ENCODE measurements at regions not wholly inside any gene's neighbourhood (a gene's known extent, or its start where the extent isn't known, plus 50 kb on each side); places are given as distances from the start of the nearest gene placed in this dataset.

DNA sequence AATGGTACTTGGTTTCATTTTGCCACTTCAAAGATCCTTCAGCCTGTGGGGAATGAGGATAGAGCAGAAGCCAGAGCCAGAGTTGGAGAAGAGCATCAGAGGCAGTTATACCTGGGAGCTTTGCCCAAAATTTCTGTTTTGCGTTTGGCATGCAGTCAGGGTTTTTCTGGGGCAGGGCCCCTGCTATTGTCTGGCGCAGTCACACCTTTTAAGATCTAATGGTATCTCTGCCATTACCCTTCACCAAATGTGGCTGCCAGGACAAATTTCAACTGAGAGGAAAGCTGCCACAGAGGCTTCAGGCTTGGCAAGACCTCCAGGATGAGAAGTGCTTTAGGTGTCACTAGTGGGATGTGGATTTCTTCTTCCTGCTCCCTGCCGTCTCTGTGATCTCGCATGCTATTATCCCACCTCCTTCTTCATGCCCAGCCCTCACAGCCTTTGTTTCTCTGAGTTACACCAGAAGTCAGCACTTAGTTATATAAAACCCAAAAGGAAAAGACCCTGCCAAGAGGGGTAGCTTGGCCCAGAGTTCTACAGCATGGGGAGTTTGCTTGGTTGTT is 357.0 kb downstream of the TLE4 start:
- no peak for DNase-seq (ENCODE audit: low read depth in 1 of 2, low spot score in 1 of 2)

DNA sequence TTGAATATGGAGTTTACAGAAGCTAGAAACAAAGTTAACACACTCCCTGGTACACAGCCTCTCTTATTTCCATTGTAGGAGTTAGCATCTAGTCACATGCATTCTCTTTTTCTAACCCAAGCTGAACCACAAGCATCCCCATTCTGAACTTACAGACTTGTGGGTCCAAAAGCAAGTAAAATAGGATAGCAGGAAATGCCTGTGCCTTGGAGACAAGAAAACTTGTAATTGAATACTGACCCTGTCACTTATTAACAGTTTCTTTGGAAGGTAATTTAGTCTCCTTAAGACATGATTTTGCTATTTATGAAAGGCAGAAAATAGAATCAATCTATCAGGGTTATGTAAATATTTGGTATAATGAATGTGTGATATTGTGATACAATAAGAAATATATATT is 353.6 kb downstream of the TLE4 start:
- DNase-seq (ENCODE audit: low read depth in 1 of 2, low spot score in 1 of 2): no peak

DNA sequence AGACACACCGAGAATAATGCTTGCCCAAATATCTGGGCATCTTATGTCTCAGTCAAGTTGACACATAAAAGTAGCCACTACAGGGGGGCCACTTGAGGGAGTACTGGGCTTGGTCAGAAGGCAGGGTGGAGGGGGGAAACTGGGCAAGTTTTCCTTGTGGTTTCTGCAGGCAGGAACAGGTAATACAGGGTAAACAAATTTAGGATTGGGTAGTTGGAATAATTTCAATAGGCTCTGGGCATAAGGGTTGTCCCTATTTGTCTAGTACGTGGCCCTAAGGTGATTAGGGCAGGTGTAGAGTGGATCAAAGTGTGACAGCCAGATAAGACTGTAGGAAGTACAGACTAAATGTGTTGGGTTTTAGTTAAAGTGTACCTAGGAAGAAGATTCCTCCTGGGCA is 353.1 kb downstream of the TLE4 start:
- DNase-seq (ENCODE audit: low read depth in 1 of 2, low spot score in 1 of 2): no peak

DNA sequence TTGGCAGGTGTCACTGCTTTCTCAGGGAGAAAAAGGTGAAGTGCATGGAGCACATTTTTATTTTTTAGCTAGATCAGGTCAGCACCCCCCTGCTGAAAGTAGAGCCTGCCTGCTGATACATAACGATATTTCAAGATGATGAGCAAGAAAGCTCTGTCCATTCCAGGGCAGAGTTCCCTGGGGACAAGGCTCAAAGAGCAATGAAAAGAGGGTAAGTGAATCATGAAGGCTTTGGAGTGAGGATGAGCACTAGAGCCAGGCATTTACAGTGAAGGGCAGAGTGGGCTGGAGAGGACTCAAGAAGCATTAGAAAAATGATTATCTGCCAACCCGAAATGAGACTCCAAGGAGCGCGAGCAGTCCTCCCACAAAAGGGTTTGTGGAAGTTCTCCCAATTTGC is 345.7 kb downstream of the TLE4 start:
- no peak for DNase-seq (ENCODE audit: low read depth in 1 of 2, low spot score in 1 of 2)

DNA sequence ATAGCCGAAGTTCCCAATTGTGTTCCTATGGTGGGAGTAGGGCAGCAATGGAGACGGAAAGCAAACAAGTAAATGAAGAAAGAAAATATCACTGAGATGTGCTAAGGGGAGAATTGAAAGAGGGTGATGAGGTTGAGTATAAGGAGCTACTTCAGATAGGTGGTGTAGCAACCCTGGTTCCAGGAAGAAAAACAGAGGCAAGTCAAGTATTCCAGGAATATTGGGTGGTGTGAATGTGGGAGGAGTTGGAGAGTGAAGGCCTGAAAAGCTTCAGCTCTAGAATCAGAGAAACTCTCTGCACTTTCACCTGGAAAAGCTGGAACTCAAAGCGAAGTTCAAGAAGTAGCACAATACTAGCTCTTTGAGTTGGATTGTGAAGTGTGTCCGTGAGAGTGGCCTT is 342.1 kb downstream of the TLE4 start:
- DNase-seq (ENCODE audit: low read depth in 1 of 2, low spot score in 1 of 2): no peak

DNA sequence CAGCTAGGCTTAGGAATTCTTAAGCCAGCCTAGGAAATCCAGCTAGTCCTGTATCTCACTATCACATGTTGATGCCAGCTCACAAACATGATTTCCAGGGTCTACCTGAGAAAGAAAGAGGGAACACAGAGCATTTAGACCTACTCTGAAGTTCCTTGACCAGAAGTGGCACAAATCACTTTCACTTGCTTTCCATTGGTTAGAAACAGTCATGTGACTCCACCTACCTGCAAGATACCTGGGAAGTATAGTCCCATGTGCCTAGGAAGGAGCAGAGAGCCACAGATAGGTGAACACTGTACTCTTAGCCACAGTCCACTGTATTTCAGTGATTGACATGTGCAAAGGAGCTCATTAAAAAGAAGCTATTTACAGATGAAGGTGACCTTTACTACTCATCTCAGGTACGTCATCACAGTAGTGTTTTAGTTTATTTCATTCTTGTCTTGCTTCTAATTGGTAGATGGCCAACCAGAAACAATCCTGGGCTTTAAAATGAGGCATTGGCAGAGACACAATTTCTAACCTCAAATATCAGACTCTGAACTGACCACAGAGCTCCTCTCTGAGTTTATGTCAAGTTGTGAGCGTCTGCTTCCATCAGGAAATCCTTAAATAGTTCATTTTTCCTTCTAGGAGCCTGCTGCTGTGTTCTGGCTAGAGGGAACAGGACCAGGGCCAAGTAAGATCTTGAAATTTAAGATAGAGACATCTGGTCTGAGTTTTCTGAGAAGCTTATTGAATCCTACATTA is 340.7 kb downstream of the TLE4 start:
- no peak for DNase-seq (ENCODE audit: low read depth in 1 of 2, low spot score in 1 of 2)

DNA sequence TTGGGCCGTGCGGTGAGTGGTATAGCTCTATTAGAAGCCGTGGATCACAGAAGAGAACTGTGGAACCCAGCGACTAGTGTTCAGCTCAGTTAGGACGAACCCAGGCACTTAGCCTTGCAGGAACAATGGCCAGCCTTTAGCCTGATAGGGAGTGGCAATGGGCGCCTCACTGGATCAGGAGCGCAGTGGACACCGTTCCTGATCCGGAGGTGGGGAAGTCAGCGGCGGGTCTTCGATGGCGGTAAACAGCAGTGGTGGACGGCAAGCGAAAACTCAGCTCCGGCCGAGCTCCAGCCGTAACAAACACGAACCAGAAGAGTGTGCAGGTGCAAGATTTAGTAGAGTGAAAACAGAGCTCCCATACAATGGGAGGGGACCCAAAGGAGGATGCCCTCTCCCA is 340.0 kb downstream of the TLE4 start:
- DNase-seq (ENCODE audit: low read depth in 1 of 2, low spot score in 1 of 2): no peak

DNA sequence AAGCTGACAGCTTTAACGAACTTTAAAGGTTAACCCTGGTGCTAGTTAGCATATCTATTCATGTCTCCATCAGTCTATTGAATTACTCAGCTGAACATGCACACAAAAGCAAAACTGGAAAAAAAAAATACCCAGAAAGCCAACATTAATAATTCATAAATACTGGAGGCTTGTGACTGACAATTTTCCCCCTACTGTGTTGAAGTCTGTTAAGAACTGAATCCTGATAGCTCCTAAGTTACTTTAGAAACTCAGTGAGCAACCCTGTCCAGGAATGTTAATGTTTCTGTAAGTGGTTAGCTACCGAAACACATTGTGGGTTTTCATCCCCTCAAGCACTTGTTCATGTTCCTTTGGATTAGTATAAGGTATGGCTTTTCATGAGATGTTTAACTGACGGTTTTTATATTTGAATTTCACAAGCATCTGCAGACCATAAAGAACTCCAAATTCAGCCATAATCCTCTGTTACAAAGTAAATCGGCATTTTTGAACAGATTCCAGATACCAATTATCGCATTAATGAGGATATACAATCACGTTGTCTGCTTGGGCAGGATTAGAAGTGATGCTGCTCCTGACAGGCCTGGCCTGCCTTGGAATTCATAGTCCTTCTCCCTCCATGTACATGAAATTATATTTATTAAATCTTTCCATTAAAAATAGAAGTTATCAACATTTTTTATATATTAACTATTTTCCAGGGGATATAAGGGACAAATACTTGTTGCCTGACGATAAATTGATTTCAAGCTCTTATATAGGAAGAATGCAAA is 331.2 kb downstream of the TLE4 start:
- DNase-seq (ENCODE audit: low read depth in 1 of 2, low spot score in 1 of 2): no peak

DNA sequence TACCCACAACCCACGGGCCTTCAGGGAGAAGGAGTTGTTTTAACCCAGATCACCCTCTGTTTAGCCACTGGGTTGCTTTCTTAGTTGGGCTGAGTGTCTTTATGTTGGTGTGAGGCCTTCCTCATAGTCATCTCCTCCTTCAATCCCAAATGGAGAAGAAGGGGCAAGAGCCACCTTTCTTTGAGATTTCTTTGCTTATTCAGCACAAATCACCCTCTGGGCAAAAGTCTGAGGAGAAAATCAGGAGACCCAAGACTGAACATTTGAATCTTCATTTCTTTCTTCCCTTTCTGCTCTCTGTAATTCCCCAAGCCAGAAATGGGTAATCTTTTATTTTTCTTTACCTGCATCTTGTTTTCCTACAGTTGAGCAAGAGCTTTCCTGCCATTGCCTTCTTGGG is 329.0 kb downstream of the TLE4 start:
- DNase-seq (ENCODE audit: low read depth in 1 of 2, low spot score in 1 of 2): no peak

DNA sequence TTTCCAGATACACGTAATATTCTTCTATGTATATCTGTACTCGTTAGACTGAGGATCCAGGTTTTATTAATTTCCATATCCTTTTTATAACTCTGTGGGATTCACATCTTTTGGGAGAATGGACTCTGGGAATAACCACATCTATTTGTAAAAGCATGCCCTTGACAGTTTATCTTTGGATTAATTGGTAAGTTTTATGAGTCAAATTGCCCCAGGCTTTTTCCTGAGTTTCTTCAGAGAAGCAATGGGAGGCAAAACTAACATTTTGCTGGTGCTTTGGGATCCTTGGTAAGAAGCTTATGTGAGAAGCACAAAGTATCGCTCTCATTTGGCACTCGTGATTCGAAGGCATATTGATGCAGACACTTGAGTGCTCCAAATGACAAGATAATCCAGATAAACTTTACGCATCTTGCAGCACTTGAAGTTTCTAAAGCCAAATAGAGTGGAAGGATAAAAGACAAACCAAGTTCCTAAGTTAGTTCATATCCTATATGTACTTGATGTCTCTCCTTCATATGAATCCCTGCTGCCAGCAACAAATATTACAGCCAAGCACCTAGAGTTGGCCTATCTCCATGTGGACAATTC is 324.7 kb downstream of the TLE4 start:
- no peak for DNase-seq (ENCODE audit: low read depth in 1 of 2, low spot score in 1 of 2)

DNA sequence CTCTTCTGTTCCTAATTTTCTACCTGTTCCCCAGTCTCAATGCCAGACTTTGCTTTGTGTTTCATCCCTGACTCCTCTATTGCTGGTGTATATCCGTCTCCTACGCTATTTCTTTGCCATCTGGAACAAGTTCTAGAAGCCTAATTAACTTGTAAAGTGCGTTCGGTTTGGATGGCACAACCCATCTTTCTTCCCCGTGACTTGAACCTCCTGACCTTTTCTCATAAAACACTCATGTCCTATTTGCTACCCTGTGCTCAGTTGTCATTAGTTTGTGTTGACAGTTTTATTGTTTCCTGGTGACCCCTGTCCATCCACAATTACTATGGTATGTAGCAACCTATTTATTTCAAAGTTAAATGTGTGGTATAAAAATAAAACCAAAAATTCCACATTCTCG is 323.5 kb downstream of the TLE4 start:
- DNase-seq (ENCODE audit: low read depth in 1 of 2, low spot score in 1 of 2): no peak

DNA sequence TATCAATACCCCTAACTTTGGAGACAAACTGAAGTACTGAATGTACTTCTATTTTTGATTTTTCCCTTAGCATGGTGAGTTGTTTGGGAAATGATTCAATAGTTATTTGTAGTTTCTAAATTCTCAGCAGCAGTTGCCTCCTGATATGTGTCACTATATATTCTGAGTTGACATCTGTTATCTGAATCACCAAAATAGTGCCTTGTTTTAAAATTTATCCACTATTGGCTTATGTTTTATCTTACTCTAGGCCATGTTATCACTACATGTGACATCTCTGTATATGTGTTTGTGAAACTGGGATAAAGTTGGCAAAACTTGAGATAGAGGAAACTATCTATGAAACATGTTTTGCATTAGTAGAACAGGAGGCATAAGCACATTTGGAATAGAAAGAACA is 317.6 kb downstream of the TLE4 start:
- no peak for DNase-seq (ENCODE audit: low read depth in 1 of 2, low spot score in 1 of 2)

DNA sequence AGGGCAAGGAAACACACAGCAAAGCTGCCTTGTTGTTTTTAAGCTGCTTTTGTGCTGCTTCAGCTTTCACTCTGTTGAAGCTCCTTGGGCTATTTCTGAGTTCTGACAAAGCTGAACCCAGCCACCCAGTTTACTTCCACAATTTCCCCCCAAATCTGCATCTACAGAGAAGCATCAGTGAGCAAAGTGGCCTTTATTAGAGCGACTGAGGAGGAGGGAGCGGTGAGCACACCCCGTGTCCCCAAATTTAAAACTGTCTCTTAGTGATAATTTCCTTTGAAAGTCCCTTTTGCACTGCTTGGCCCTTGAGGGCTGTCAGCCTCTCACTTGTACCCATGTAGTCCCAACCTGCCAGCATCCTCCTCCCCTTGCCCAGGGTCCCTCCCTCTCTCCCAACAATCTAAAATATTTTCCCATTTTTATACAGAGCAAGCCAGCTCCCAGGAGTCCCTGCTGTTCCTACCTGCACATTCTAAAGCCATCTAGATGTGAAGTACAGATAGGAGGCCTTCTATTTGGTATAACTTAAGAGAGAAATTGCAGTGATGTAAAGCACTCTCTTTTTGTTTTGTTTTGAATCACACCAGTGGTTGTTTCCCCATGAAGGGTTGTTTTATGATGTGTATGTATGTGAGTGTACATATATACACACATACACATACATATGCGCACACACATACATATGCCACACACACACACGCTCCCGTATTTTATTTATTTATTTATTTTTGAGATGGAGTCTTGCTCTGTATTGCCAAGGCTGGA is 313.5 kb downstream of the TLE4 start:
- DNase-seq (ENCODE audit: low read depth in 1 of 2, low spot score in 1 of 2): no peak

DNA sequence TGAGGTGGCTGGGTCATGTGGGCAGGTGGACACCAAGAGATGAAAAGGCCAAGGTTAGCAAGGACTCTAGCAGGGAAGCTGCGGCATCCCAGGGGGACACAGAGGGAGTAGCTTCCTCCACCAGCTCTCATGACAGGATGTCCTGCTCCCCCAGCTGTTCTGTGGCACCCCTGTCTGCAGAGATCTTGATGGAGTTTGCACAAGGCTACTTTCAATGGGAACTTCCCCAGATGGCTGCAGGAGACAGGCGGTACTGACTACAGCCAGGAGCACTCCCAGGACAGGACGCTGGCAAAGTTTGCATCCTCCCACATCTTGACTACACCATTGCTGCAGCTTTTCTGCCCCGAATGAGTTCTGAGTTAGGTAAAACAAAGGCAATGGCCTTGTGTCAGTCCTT is 312.8 kb downstream of the TLE4 start:
- no peak for DNase-seq (ENCODE audit: low read depth in 1 of 2, low spot score in 1 of 2)

DNA sequence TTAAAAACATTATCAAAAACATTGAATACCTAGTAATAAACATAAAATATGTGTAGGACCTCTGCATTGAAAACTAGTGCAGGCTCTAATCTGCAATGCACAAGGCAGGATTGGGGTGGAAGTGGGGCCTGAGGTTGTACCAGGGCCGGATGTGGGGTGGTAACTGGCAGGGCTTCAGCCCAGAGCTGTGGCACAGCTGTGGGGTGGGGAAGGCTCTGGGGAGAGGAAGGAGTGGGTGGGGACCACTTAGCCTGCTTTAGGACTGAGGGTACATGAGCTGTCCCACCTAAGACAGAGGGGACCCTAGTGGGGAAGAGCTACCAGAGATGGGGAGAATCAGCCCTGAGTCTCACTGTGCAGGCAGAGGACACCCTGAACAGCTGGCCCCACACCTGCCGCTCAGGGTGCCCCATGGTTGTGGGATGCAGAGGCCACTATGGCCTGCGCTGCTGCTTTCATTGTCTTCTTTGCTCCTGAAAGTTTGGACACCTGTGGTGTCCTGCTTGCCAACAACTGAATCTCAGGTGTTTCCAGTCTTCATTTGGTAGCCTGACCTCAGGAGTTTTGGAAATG is 311.4 kb downstream of the TLE4 start:
- no peak for DNase-seq (ENCODE audit: low read depth in 1 of 2, low spot score in 1 of 2)

DNA sequence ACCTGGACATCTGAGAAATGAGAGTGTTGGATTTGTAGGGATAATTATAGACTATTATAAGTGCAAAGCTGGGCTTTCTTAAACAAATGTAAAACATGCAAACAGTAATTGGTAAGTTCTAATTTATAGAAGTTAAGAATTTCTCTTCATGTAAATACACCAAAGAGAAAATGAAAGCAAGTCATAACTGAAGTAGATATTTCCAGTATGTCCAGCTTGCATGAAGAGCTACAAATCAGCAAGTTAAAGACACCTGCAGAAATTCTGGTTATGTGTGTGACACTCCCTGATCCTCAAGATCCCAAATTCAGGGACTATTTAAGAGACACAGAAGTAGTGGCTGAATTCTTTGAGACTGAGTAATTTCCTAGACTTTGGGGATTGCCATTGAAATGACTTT is 308.9 kb downstream of the TLE4 start:
- no peak for DNase-seq (ENCODE audit: low read depth in 1 of 2, low spot score in 1 of 2)

DNA sequence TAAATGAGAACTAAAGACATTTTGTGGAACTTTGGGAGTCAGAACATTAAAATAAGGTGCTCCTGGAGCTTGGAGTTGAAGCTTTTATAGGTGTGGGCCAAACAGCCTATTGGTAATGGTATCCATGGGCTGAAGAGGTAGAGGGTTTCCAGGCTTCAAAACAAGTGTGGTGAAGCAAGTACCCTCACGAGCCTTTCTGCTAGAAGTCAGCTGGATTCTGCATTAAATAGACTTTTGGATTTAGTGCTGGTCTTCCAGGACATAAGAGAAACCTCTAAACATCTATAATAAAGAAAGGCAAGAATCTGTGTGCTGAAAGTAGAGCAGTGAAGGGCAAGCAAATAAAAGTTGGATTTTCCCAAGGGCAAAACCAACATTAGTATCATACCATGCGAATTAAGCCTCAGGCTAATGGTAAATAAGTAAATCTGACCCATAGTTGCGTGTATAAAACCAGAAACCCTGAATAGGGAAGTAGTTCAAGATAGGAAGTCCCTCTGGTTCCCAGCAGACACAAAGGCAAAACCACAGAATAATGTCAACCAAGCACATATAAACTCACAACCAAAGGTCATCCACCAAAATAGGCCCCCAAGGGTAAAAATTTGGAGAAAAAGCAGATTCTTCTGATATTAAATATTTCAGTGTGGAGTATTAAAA is 306.3 kb downstream of the TLE4 start:
- no peak for DNase-seq (ENCODE audit: low read depth in 1 of 2, low spot score in 1 of 2)

DNA sequence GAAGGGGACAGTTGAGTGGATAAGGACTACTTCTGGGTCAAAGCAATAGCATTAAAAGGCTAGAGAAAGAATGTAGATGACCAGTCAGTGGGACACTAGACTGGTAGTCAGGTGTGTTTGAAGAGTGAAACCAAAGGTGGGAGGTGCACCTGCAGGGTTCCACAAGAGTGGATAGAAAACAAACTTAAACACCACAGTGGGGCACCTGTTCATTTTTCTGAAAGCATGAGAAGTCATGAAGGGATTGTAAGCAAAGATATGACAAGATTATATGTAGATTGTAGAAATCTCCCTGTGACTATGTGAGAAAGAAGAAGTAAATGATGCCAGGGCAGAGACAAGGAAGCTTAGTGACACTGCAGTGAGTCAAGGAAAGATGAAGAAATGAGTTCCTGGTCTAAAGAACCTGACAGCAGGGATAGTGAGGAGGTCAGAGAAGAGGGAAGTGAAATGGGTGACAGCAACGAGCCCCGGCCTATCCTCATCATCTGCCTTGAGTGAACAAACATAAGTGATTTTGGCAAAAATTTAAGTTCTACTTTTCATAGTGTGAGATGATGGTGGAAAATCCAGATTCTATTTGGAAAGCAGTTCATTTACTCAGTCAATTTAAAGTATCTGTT is 296.9 kb downstream of the TLE4 start:
- no peak for DNase-seq (ENCODE audit: low read depth in 1 of 2, low spot score in 1 of 2)

DNA sequence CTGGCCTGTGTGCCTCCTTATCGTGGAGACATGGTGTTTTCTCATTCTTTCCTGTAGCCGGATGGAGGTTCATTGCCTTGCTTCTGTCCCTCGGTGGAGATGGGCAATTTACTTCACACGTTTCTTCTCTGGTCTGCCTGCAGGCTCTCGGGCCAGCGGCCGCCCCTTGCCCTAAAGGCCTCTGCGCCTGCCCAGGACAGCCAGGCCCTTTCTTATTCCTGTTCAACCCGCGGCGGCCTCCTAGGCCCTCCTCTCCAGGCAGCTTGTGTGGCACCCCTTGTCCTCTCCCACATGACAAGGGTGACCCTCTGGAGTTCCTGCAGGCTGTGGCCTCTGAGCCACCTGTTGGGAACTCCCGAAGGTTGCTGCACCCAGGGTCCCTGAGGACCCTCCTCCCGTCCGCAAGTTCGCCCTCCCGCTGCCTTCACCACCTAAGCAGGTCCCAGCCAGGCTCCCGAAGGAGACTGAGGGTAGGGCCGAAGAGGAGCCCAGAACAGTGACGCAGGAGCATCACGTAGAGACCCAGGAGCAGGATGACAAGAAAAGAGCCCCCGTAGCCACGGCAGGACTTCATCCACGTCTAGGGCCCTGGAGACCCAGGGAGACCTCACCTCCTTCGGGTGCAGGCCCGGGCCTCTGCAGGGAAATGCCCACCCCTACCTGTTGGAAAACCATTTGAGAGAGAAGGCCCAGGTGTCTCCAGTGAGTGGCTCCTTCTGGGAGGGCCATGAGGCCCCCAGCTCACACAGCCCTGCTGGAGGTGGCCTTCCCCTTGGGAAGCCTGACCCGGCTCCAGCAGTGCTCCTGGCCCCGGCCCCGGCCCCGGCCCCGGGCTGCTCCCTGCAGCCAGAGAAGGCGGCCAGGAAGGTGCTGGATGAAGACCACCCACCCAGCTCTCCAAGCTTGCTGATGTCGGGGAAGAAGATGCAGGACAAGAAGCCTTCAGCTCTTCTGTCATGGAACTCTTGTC is 291.4 kb downstream of the TLE4 start:
- no peak for DNase-seq (ENCODE audit: low read depth in 1 of 2, low spot score in 1 of 2)
